ENCODE measurements at regions not wholly inside any gene's neighbourhood (a gene's known extent, or its start where the extent isn't known, plus 50 kb on each side); places are given as distances from the start of the nearest gene placed in this dataset.
"Not testable (repeated sequence)": the region's sequence is repeated elsewhere in the genome, so short reads cannot be mapped to it uniquely, and the experiment has no call there.

GRCh38 chr2:210365475-210365874 lies 50.5 kb upstream of the MYL1 start:
- not testable (repeated sequence) for H4K8ac ChIP-seq (ENCODE audit: extremely low read depth, insufficient read depth, low read length); FAIRE-seq
- CTCF ChIA-PET (ENCODE audit: partially characterized antibody): interaction anchor here (0.9 to 1.1 kb wide), 2 partner anchors 18 to 28 kb away, joined by 3 to 4 read pairs; no protein-coding TSS in a partner anchor

More at GRCh38 chr2:210365475-210365874, 50.5 kb upstream of the MYL1 start:
- H3K23me2 ChIP-seq (ENCODE audit: low read depth, low read length); H3K4ac ChIP-seq (replicated peaks; ENCODE audit: insufficient read length, low read depth, low read length); H3K18ac ChIP-seq (ENCODE audit: extremely low read depth, low read length); H4K20me1 ChIP-seq (replicated peaks in 1 of 2; ENCODE audit: control insufficient read depth in 1 of 2, insufficient read depth in 2 of 2, low read length in 2 of 2); H3K9me3 ChIP-seq (ENCODE audit: insufficient read depth in 2 of 2, low read depth in 1 of 2, low read length in 1 of 2); H3K36me3 ChIP-seq (ENCODE audit: control insufficient read depth in 2 of 4, insufficient read depth in 4 of 4, low read length in 3 of 4); H2BK12ac ChIP-seq (ENCODE audit: low read depth, low read length); H3K23ac ChIP-seq (ENCODE audit: insufficient read length); H3K79me1 ChIP-seq (ENCODE audit: low read depth, low read length); H3K14ac ChIP-seq (ENCODE audit: insufficient read length); H2BK5ac ChIP-seq (ENCODE audit: low read depth, low read length); H3K4me1 ChIP-seq (replicated peaks in 1 of 4; ENCODE audit: control insufficient read depth in 3 of 4, insufficient read depth in 4 of 4, low read length in 3 of 4); H4K5ac ChIP-seq (ENCODE audit: insufficient read length, low read depth, low read length); POLR2A ChIA-PET (ENCODE audit: partially characterized antibody); H2AK5ac ChIP-seq (ENCODE audit: low read depth, low read length); H3K56ac ChIP-seq (replicated peaks; ENCODE audit: insufficient read length, low read depth, low read length); H3K4me3 ChIP-seq (ENCODE audit: extremely low read depth in 1 of 4, insufficient read depth in 2 of 4, low read depth in 3 of 4, low read length in 4 of 4); H3K27ac ChIP-seq (ENCODE audit: low read depth, low read length); H2AFZ ChIP-seq (ENCODE audit: low read length); H4K91ac ChIP-seq (replicated peaks; ENCODE audit: insufficient read length, low read length); DNase-seq (ENCODE audit: low read depth in 1 of 2, low spot score in 2 of 2); H3K9ac ChIP-seq (replicated peaks in 1 of 4; ENCODE audit: extremely low read depth in 1 of 4, low read depth in 3 of 4, low read length in 3 of 4); H2BK120ac ChIP-seq (replicated peaks; ENCODE audit: low read depth, low read length); H3K79me2 ChIP-seq (ENCODE audit: control insufficient read depth in 1 of 2, insufficient read depth in 2 of 2, low read length in 2 of 2); H2BK15ac ChIP-seq (ENCODE audit: low read length); H3K4me2 ChIP-seq (ENCODE audit: insufficient read depth in 1 of 2, low read depth in 2 of 2, low read length in 2 of 2); H3K27me3 ChIP-seq (replicated peaks in 1 of 4; ENCODE audit: control insufficient read depth in 3 of 4, extremely low read depth in 1 of 4, insufficient read depth in 3 of 4, low read length in 3 of 4); H2BK20ac ChIP-seq (ENCODE audit: low read length): not testable (repeated sequence)
- WGBS, 2 experiments (ENCODE audit: extremely low coverage in 1 of 2, insufficient coverage in 1 of 2, insufficient read length in 1 of 2, insufficient replicate concordance in 2 of 2, low coverage in 1 of 2, low lambda C conversion rate in 2 of 2, missing lambda C conversion rate in 1 of 2): 84% methylated on average over 3 of the region's 3 CpGs; no CpG with 5 or more reads in 1 of the 2 experiments
